HepG2 (cell line): ENCODE measurements at regions not wholly inside any gene's neighbourhood (a gene's known extent, or its start where the extent isn't known, plus 50 kb on each side); places are given as distances from the start of the nearest gene placed in this dataset.

Experiments used
- ATAC-seq: fragments of 200-7000 bp; cut with Tn5 transposase; 3 replicates; pipeline ENCODE4 v1.9.1; 2020; ENCODE audit warnings: mild to moderate bottlenecking, moderate library complexity
- BruUV-seq: library from RNA; stranded (reverse); fragments of 400-500 nt; replicated peaks from 2 replicates; lab custom pipeline; 2021; lab: Mats Ljungman, UMichigan
- CTCF ChIA-PET: fragments of 300-600 bp; formaldehyde crosslinking; extraction: SDS; loops from one replicate; lab custom pipeline; 2021; ENCODE audit warnings: low total read pairs, inconsistent platforms, low intra/inter-chr PET ratio; lab: Yijun Ruan, JAX
- POLR2A ChIA-PET: fragments of 350-600 bp; sonication (Branson Sonifier 250); formaldehyde crosslinking; loops from one replicate; lab custom pipeline; 2020; ENCODE audit warnings: antibody characterized with exemption, inconsistent platforms; lab: Yijun Ruan, JAX
- DNase-seq: peaks from one replicate; pipeline ENCODE4 v3.0.0-alpha.2; 2015; ENCODE audit warnings: low spot score
- FAIRE-seq: peaks from 3 replicates; lab custom pipeline; 2011; peaks lifted over from hg19 to GRCh38; lab: Jason Lieb, UNC
- H2AFZ ChIP-seq: one replicate; pipeline ENCODE4 v1.6.1; 2011; ENCODE audit warnings: low read length, inconsistent platforms
- H3K27ac ChIP-seq: fragments of 300-600 bp; 3 replicates; pipeline ENCODE4 v1.8.0; 2011; ENCODE audit warnings: mixed run types, mild to moderate bottlenecking, mixed read lengths, low read length, inconsistent platforms; ENCODE audit not compliant: insufficient read depth; ENCODE audit errors: extremely low read length
- H3K27me3 ChIP-seq, 2 experiments: fragments of 200-600 bp in 1 of 2; 2 replicates in 1 of 2; 3 replicates in 1 of 2; pipeline versions ENCODE4 v1.6.0 to v1.8.0; 2011; ENCODE audit warnings: low read length in 2 of 2, mild to moderate bottlenecking in 2 of 2, moderate library complexity in 2 of 2, inconsistent platforms in 1 of 2; ENCODE audit not compliant: insufficient read depth in 2 of 2, control insufficient read depth in 1 of 2
- H3K36me3 ChIP-seq, 2 experiments: fragments of 200-600 bp in 1 of 2; replicated peaks in 1 of 2; 2 replicates in 1 of 2; 3 replicates in 1 of 2; pipeline versions ENCODE4 v1.5.1 to v1.8.0; 2011; ENCODE audit warnings: low read length in 2 of 2, inconsistent platforms in 1 of 2; ENCODE audit not compliant: insufficient read depth in 2 of 2, control insufficient read depth in 1 of 2
- H3K4me1 ChIP-seq: 2 replicates; pipeline ENCODE4 v1.5.1; 2012; ENCODE audit warnings: low read length, inconsistent platforms; ENCODE audit not compliant: insufficient read depth
- H3K4me2 ChIP-seq: 2 replicates; pipeline ENCODE4 v1.6.0; 2011; ENCODE audit warnings: low read depth, low read length, inconsistent platforms
- H3K4me3 ChIP-seq, 3 experiments: fragments of 200-600 bp in 1 of 3; sonication (generic), shearing (Covaris generic) in 1 of 3; replicated peaks in 1 of 3; 2 replicates each; pipeline ENCODE4 v1.5.1; 2011 to 2016; ENCODE audit warnings: low read length in 3 of 3, inconsistent platforms in 2 of 3, low read depth in 2 of 3, mild to moderate bottlenecking in 2 of 3, control low read depth in 1 of 3, mixed read lengths in 1 of 3; ENCODE audit not compliant: insufficient read depth in 1 of 3
- H3K79me2 ChIP-seq: one replicate; pipeline ENCODE4 v1.6.1; 2011; ENCODE audit warnings: low read length, inconsistent platforms; ENCODE audit not compliant: insufficient read depth
- H3K9ac ChIP-seq: 2 replicates; pipeline ENCODE4 v1.6.0; 2011; ENCODE audit warnings: mild to moderate bottlenecking, low read depth, low read length, inconsistent platforms; ENCODE audit not compliant: insufficient read depth
- H3K9me3 ChIP-seq: 2 replicates; pipeline ENCODE4 v1.5.1; 2012; ENCODE audit warnings: mild to moderate bottlenecking, low read length
- H4K20me1 ChIP-seq: 2 replicates; pipeline ENCODE4 v1.6.0; 2011; ENCODE audit warnings: inconsistent platforms, mild to moderate bottlenecking, low read length, moderate library complexity; ENCODE audit not compliant: insufficient read depth
- CREM ChIP-seq, 2 experiments: sonication (generic) in 1 of 2; formaldehyde crosslinking in 1 of 2; IDR thresholded peaks; 2 replicates each; pipeline versions ENCODE4 v1.4.0 to v1.6.1; 2016 to 2020; ENCODE audit warnings: antibody characterized with exemption in 1 of 2, mild to moderate bottlenecking in 1 of 2, missing genetic modification reagents in 1 of 2
- DMTF1 ChIP-seq: sonication (generic); formaldehyde crosslinking; IDR thresholded peaks from 2 replicates; pipeline ENCODE4 v1.4.0; 2020; ENCODE audit warnings: mild to moderate bottlenecking, missing genetic modification reagents
- ELF4 ChIP-seq: sonication (generic); formaldehyde crosslinking; IDR thresholded peaks from 2 replicates; pipeline ENCODE4 v1.5.0; 2020; ENCODE audit warnings: missing genetic modification reagents, mild to moderate bottlenecking, moderate library complexity, borderline replicate concordance
- MEF2D ChIP-seq: sonication (generic); formaldehyde crosslinking; IDR thresholded peaks from 2 replicates; pipeline ENCODE4 v1.5.1; 2020; ENCODE audit warnings: mild to moderate bottlenecking, missing genetic modification reagents
- NR1H2 ChIP-seq: sonication (generic); formaldehyde crosslinking; IDR thresholded peaks from 2 replicates; pipeline ENCODE4 v1.8.1; 2022; ENCODE audit warnings: low read depth, missing genetic modification reagents, borderline replicate concordance
- PAF1 ChIP-seq: IDR thresholded peaks from 2 replicates; pipeline ENCODE4 v1.6.1; 2016; ENCODE audit warnings: missing genetic modification reagents, missing compliant biosample characterization
- SIX1 ChIP-seq: sonication (generic); formaldehyde crosslinking; IDR thresholded peaks from 2 replicates; pipeline ENCODE4 v1.4.0; 2020; ENCODE audit warnings: missing genetic modification reagents, borderline replicate concordance
- SSRP1 ChIP-seq: IDR thresholded peaks from 2 replicates; pipeline ENCODE4 v1.6.1; 2016; ENCODE audit warnings: control low read depth
- ZKSCAN5 ChIP-seq: sonication (generic); formaldehyde crosslinking; IDR thresholded peaks from 2 replicates; pipeline ENCODE4 v1.5.1; 2020; ENCODE audit warnings: mild to moderate bottlenecking, missing genetic modification reagents
- ZNF350 ChIP-seq: sonication (generic); formaldehyde crosslinking; IDR thresholded peaks from 2 replicates; pipeline ENCODE4 v1.4.0; 2020; ENCODE audit warnings: mild to moderate bottlenecking, low read depth, missing genetic modification reagents, borderline replicate concordance
- ZNF446 ChIP-seq: sonication (generic); formaldehyde crosslinking; IDR thresholded peaks from 2 replicates; pipeline ENCODE4 v1.5.0; 2020; ENCODE audit warnings: mild to moderate bottlenecking, missing genetic modification reagents
- ZNF460 ChIP-seq: sonication (generic); formaldehyde crosslinking; IDR thresholded peaks from 2 replicates; pipeline ENCODE4 v1.5.1; 2020; ENCODE audit warnings: missing genetic modification reagents, mild to moderate bottlenecking, borderline replicate concordance
- ZNF629 ChIP-seq: sonication (generic); formaldehyde crosslinking; conservative IDR thresholded peaks from 2 replicates; pipeline ENCODE4 v1.5.0; 2020; ENCODE audit warnings: missing genetic modification reagents
- ZNF777 ChIP-seq: sonication (generic); formaldehyde crosslinking; IDR thresholded peaks from 2 replicates; pipeline ENCODE4 v1.4.0; 2020; ENCODE audit warnings: missing genetic modification reagents
- ZNF879 ChIP-seq: sonication (generic); formaldehyde crosslinking; IDR thresholded peaks from 2 replicates; pipeline ENCODE4 v1.8.1; 2023; ENCODE audit warnings: missing genetic modification reagents
- WGBS: methylation state at CpG from one replicate; pipeline ENCODE4 v1.1.6; 2017; ENCODE audit warnings: low lambda C conversion rate; 5-methylcytosine and 5-hydroxymethylcytosine counted together
- in situ Hi-C: cut with HindIII; loops from 2 replicates; pipeline ENCODE4 v1.10.0; 2017; ENCODE audit warnings: low pct_unique_long_range_greater_than_20kb; ENCODE audit not compliant: extremely low pct_ligation_motif_present
- intact Hi-C: fragments of 100-400 bp; cut with micrococcal nuclease; formaldehyde crosslinking; loops from one replicate; pipeline ENCODE4 v1.10.0; 2022; ENCODE audit not compliant: unreplicated experiment

DNA sequence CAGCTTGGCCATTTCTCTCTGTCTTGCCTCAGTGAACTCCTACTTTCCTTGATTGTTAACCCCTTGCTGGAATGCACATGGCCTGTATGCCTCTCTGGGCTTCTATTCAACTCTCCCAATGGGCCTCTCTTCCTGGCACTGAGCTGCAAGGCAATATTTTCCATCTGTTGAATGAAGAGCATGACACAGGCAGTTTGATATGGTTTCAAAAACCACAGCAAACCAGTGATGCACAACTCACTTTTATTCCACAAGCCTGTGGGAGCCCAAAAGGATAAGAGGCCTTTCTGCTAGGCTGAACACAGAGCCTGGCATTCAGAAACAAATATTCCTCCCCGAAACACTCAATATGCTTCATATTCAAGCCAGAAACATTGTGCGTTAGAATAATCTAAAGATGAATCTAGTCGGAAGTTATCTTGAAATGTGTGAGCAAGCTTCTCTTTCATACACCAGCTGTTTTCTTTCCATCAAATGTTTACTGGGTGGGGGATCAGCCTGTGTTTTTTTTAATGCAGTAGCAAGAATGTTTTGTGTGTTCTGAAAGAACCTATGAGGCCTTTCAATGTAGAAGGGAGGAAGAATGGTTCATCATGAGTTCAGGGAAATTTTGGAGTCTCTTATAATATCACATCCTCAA, 443.1 kb upstream of the SPRY2 start:
- Histone ChIP-seq H2AFZ (no peak overlapping the region), H3K27me3 (no peaks in the 10 kb centered on the region), H3K9ac (no peak overlapping the region), H3K4me2 (no peak overlapping the region), H3K4me1 (no peaks in the 10 kb centered on the region), H3K9me3 (peaks cover 5% of the 10 kb centered on the region; the same call in 1 of the 2 replicates), H3K79me2 (no peaks in the 10 kb centered on the region), H3K27ac (no peak overlapping the region), H3K4me3 (no peak overlapping the region), H3K36me3 (no peaks in the 10 kb centered on the region), H4K20me1 (no peaks in the 10 kb centered on the region)
- ChIA-PET CTCF (no interaction called here), POLR2A (no interaction called here)
- 17% methylated on average over 3 of the region's 3 CpGs for WGBS
- FAIRE-seq (no peak), ATAC-seq (no peak), DNase-seq (no peak)
- in situ Hi-C loops (no loop called here), intact Hi-C loops (no loop called here)
- TF ChIP-seq ZNF629 (CRISPR knock-in tag) (no peak), SSRP1 (CRISPR knock-in tag) (no peak), NR1H2 (CRISPR knock-in tag) (no peak), ELF4 (CRISPR knock-in tag) (no peak), PAF1 (CRISPR knock-in tag) (no peak), ZNF446 (CRISPR knock-in tag) (no peak), DMTF1 (CRISPR knock-in tag) (no peak), ZNF350 (CRISPR knock-in tag) (no peak), ZKSCAN5 (CRISPR knock-in tag) (no peak), SIX1 (CRISPR knock-in tag) (no peak), CREM (IDR thresholded peaks at IDR 0.05) (no peak), CREM (CRISPR knock-in tag; IDR thresholded peaks at IDR 0.05) (no peak), ZNF460 (no peak), ZNF879 (no peak), ZNF777 (CRISPR knock-in tag) (no peak), MEF2D (CRISPR knock-in tag) (no peak)
- no TSS peak for BruUV-seq
